Inflammatory macrophage treated with lipopolysaccharide for 1 hour (primary cell): ENCODE measurements at regions not wholly inside any gene's neighbourhood (a gene's known extent, or its start where the extent isn't known, plus 50 kb on each side); places are given as distances from the start of the nearest gene placed in this dataset.

Experiments
- DNase-seq, 2 donors: peaks; one replicate each; pipeline ENCODE4 v3.0.0-alpha.2; 2020 to 2022

DNA sequence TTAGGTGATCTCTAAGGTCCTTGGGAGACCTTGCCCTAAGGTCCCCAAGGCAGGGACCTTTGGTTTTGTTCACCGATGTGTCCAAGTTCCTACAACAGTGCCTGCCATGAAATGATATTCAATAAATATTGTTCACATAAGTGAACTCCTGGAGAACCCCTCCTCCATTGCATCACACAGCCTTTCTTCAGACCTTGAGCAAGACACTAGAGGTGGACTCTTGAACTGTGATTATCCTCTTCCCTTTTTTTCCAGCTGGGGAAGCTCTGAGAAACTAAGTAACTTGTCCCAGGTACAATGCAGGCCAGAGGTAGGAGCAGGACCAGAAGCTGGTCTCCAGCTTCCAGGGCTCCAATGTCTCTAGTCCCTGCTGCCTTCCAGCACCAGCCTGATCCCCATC lies 76.6 kb upstream of the LMO1 start:
- peak; percentile 62 to 73 for DNase-seq

DNA sequence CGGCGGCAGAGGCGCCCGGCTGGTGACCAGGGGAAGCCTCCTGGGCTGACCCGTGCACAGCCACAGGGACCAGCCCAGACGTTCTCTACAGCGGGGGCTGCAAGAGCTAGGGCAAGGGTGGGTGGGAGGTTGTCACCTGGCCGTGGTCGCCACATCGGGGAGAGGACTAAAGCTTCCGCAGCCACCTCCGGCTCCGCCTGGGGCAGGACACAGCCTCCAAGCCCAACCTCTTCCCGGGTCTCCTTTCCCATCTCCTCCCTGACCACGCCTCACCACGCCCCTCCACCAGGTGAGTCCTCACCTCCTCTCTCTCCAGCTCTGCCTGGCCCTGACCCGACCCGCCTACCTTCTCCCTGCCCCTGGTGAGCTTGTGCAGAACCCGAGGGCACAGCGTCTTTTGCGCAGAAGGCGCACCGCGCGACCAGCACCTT lies 75.9 kb upstream of the LMO1 start:
- no peak for DNase-seq

DNA sequence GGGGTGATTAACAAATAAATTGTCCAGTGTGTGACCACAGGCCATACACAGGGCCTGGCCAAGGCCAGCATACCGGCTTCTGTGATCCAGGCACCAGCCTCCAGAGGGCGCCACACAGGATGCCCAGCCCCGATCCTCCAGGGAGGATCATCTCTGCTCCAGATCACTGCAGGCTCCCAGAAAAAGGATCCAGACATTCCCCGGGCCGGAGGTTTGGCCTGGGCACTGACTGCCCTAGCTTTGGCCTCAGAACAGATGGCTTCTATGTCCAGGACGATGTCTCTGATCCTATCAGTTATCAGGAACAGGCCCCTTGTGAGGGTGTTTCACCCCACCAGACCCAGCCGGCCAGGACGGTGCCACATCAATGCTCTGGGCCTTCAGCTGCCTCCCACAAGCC lies 74.5 kb upstream of the LMO1 start:
- DNase-seq, result peak in 1 of 2 donors; percentile 72

DNA sequence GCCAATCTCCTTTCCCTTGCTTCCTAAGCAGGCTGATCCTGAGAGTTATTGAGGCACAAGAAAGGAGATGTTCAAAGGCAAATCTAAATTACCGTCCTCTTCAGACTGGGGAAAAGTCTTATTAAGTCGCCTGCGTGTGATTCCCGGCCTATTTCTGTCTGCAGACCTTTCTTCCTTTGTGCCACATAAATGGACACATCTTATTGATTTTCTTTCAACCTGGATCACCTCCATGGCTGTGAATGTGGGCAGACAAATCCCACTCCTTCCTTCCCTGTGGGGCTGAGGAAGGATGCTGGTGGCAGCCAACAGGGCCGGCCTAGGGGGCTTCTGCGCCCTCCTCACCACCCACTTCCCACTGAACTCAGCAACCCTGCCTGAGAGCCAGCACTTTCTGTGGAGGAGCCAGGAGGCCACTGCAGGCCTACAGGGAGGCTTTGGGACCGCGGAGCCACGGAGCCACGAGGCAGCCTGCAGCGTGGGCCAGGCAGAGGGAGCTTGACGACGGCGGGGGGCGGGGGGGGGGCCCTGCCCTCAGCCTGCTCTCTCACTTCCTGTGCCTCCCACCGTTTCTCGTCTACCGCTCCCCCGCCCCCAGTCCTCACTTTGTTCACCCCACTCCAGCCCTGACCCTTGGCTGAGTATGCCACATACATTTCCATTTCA lies 73.6 kb upstream of the LMO1 start:
- DNase-seq, result no peak

DNA sequence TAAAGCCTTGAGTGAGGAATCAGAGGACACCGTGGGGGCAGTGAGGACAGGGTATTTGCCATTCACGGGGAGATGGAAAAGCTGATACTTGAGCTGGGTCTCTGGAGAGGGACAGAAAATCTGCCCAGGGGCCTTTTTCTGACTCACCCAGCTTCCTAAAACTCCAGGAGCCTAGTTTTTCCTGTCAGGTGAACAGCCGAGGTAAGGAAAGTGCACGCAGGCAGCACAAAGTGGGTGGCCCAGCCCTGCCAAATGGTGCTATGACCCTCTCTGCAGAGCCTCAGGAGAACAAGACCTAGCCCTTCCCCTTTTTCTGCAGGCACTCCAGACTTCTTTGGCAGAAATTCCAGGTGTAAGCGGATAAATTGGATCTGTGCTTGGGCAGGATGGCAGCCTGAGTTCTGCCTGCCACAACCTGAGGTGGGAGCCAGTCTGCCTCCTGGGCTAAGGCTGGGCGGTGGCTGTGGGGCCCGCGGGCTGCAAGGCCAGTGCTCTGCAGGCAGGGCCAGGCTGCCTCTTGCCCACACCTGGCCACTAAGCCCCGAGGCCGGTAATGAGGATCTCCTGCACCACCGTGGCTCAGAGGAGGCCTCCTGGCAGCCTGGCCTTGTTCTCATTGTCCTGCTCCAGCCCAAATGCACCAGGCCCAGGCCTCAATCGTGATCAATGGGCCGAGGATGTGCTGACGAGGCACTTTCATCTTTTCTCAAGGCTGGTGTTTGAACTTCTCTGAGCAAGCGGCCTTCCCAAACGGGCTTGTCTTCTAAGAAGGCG lies 72.9 kb upstream of the LMO1 start:
- no peak for DNase-seq

DNA sequence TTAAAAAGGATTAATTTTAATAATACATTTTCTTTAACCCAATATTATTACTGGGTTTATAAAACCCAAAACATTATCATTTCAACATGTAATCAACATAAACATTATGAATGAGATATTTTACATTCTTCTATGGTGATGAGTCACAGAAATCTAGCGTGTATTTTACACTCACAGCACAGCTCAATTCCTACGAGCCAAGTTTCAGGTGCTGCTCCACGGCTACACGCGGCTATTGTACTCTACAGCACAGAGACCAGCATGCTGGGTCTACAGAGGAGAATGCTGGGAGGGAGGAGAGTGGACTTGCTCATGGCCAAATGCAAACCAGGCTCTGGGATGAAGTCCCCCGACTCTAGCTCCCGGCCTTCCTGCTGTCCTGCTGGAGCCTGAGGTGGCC lies 72.0 kb upstream of the LMO1 start:
- no peak for DNase-seq

DNA sequence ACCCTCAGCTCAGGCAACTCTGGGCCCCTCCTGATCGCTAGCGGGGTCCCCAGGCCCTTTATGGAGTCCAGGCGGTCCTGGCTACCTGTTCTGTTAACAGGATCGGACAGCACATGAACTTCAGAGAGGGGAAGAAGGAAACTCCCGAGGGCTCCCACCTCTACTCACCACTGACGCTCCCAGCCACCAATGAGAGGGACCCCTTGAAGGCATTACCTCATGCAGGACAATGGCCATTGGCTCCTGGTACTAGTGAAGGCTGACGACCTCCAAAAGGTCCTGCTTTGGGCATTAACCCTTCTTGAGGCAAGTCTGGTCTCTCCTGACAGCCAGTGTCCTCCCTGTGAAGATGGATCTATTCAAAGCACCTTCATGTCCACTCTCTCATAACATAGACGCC lies 71.5 kb upstream of the LMO1 start:
- no peak for DNase-seq

DNA sequence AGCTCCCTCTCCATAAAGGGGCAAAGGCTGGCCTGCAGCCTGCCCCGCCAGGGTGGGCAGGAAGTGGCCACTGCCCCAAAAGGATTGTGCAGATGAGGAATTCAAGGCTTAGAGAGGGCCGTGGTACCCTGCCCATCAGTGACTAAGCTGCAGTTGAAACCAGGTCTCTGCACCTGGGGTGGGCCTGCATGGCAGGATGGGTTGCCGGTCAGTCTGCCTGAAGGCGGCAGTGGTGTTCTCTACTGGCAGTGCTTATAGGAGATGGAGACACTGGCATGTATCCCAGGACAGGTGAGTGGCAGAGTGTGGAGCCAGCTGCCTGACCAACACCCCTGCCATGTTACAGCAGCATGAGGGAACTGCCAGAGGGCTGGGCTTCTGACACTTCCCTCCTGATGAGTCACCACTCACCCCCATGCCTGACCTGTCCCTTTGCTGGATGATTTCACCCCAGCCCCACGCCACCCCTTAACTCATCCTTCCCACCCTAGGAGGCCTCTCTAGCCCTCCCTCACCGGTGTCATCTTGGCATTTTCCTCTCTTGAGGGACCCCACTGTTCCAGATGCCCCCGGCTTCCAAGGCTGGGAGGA lies 70.2 kb upstream of the LMO1 start:
- peak; percentile 63 to 84 for DNase-seq

DNA sequence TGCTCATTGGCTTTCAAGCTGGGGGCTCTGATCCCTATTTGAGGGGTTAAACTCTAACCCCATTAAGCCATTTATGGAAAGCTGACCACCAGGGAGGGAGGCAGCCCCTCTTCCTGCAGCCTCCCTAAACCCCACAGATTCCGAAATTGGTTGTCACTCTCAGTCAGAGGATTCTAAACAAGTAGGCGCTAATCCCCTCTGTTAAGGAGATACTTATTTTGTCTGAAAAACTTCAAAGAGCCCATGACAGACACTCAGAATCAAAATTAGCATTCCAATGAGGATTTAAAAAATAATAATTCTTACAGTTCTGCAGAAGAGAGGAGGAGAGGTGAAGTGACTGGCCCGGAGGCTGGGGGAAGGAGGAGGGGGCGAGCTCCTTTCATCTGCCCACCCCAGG lies 69.7 kb upstream of the LMO1 start:
- no peak for DNase-seq

DNA sequence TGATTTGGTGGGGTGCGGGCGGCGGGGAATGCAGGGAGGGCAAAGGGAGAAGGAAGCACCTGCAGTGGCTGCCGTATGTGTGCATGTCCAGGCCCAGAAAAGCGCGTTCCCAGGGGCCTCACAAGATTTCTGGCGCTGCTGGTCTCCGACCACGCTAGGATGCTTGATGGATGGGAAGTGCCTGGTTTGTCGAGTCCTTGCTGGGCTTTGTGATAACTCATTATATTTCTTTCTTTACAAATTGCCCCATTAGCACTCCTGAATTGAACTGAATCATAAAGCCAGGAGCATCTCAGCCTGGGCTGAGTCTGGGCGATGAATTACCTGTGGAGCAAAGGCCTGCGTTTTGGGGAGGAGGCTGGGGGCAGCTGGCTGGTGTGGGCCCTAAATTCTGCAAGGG lies 69.2 kb upstream of the LMO1 start:
- no peak for DNase-seq

DNA sequence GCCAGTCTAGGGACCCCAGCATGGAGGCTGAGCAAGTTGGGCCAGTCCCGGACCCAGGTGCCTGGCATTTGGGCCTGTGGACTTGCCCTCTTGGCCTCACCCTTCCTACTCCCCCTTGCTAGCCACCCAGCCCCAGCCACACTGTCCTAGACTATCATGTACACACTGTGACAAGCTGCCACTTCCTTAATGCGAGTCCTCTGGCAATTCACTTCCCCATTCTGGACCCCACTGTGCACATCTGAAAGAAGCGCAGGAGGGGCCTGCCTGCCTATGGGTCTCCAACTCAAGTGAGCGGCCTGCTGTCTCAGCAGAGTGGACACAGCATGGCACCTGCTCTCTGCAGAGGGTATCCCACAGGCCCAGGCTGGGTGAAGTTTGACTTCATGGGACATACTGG lies 68.5 kb upstream of the LMO1 start:
- DNase-seq, result peak; percentile 62 to 66

DNA sequence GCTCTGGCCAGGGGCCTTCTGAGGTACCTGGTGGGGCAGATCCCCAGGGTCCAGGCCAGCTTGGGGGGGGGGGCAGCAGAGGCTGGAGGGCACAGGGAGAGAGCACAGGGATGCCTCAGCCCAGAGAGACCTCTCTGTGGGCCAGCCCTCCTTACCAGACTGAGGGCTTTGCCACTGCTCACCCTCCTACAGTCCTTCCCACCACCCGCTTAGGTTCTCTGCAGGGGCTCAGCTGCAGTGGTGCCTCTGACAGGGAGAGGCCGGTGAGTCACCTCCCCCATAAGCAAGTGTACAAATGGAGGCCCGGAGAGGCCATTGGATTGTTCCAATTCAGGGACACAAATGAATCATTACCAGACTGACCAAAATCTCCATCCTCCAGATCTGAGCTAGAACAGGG lies 68.1 kb upstream of the LMO1 start:
- DNase-seq, result peak; percentile 18 to 29

DNA sequence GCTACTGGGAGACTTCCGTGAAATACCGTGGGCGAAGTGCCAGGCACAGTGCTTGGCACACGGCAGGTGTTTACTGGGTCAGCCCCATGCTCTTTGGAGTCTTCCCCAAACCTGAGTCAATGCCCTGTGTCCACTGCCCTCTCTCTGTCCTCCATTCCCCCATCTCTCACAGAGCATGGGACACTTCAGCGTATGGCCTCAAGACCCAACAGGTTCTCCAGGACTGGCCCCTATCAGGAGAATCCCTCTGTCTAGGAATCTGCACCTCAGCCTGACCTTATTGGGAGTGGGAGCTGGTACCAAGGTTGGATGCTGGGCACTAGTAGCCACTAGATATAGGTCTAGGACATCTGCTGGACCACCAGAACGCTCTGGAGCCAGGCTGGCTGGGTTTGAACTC lies 67.2 kb upstream of the LMO1 start:
- no peak for DNase-seq

DNA sequence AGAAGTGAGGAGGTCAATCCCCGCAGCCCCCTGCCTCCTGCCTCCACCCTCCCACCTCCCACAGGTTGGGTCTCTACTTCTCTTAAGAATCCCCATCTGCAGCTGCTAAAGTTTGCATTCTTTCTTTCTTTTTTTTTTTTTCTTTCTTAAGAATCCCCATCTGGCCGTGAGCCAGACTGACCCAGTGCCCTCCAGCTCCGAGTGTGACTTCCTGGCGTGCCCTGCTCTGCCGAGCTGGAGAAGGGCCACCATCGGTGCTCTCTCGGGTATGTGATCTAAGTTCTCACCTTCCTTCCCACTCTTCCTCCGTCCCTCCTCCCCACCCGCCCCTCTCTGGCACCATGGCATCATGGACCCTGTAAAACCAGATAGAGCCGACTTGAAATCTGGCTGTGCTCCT lies 66.7 kb upstream of the LMO1 start:
- DNase-seq, result no peak

DNA sequence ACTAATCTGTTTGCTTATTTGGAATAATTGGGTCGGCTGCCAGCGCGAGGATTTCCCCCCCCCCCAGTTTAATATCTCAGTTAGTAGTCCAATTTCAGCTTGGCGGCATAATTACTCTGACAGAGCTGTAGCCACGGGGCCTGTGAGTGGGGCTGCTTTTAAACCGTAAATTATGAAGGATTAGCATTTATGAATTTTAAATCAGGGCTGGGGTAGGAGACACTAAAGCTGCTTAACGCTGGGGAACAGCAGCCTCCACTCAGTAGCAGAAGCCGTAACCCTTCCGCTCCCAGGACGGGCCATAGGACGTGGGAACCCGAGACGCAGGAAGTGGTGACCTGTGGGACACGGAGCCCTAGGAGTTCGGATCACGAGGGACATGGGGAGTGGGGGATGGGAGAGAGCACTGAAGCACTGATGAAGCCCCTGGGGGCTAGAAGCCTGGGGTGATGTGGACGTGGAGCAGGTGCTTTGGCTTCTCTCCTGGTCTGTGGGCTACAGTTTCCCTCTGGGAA lies 66.2 kb upstream of the LMO1 start:
- DNase-seq, result no peak

DNA sequence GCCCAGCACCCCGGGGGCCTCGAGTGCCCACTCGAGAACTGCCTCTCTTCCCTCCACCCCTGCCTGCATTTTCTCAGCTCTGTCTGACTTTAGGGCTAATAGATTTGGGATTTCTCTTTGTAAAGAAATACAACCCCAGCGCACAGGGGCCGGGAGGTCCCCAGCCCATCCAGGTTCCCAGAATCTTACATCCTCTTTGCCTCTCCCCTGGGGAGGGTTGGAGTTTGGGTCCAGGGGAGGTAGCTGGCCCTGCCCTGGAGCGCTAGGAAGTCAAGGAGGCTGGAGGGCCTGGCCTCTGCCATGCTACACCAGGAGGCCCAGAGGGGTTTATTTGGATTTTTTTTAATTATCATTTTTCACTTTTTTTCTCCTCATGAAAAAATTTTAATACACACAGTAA lies 65.7 kb upstream of the LMO1 start:
- DNase-seq, result no peak

DNA sequence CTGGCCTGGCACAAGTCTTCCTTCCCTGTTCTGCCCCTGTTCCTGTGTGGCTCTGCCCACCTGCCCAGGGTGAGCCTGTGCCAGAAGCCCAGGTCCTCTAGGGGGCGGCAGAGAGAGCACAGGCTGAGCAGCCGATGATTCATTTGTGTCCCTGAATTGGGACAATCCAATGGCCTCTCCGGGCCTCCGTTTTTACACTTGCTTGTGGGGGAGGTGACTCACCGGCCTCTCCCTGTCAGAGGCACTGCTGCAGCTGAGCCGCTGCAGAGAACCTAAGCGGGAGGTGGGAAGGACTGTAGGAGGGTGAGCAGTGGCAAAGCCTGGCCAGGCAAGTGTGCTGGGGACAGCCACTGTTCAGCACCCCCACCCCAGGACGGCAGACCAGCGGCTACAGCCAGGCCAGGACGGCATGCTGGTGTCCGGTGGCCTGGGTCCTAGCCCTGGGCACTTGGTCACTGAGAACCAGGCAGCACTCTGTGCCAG lies 65.2 kb upstream of the LMO1 start:
- peak; percentile 96 to 97 for DNase-seq

DNA sequence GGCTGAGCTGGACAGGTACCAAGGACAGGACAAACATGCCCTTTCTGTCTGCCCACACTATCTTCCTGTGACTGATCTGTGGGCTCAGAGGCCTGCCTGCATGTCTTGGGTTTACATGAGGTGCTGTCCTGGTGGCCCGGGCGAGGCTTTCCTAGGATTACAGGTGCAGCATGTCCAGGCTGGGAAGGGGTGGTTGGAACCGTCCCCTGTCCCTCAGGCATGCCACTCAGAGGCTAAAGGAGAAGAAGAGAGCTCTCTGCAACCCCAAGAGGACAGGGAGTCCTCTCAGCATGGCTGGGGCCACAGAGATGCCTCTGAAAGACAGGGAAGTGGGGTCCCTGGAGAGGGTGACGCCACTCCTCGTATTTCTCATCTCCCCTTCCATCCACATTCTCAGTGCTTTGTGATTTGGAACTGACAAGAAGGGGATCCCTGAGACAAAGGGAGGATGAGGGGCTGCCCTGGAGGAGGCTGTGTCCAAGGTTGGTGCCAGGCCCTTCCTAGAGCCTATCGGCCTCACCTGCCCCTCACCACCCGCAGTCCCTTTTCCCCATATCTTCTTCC lies 64.6 kb upstream of the LMO1 start:
- DNase-seq, result no peak

DNA sequence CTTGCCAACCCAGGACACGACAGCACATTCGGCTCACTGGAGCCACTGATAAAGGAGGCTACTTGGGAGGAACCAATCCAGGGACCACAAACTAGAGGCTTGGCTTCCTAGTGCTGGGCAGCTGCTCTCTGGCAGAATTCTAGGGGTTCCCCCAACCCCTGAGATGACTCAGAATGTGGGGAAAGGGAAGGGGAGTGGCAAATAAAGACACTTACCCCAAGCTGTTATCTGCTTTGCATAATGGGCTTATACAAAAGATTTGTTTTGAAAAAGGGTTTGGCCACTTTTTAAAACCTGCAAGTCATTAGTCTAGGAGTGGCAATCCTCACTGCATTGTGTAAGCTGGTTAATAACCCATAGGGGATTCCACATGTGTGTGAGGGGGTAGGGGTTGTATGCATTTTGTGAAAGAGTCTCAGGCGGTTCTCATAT lies 64.1 kb upstream of the LMO1 start:
- DNase-seq, result peak; percentile 91 to 98

DNA sequence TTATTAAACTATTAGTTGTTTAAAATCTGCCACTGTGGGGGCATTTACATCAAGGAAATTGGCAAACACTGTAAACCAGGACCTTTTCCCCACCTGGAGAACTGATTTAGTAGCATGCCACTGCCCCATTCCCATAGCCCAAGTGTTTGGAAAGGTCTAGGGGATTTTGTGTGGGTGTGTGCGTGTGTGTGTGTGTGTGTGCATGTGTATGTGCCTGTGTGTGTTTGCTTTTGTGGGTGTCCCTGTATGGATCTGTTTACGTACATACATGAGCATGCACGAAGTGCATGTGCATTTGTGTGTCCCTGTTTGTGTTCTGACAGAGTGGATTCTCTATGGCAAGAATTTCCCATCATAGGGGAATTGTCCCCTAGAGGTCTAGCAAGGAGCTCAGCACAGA lies 62.7 kb upstream of the LMO1 start:
- no peak for DNase-seq

DNA sequence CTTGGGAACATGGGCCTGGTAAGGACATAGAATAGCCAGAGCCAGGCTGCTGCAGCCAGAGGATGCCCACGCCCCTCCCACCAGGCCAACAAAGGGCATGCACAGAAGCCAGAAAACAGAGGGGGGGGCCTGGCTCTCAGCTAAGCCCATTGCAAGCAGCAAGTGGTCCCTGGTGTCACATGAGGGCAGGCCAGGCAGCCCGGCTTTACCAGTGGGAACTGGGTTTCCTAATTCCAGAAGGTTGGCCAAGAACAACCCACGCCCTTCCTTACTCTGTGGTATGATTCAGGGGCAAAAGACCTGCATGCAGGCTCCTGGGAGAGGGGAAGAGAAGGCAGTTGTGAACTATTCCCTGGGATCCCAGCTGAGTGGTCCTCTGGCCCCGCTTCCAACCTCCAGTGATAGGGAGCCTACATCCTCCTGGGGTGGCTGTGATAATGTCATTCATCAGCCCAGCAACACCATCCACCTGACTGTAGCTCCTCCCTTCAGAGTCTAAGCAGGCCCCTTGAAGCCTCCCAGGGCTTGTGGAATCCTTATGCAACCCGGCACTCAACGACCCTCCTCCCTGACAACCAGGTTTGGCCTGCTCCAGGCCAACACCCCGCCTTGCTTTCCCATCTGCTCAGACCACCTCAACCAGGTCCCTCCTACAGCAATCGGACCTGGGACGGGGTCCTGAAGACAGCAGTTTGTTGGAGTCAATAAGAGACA lies 62.1 kb upstream of the LMO1 start:
- DNase-seq, result peak in 1 of 2 donors; percentile 46

DNA sequence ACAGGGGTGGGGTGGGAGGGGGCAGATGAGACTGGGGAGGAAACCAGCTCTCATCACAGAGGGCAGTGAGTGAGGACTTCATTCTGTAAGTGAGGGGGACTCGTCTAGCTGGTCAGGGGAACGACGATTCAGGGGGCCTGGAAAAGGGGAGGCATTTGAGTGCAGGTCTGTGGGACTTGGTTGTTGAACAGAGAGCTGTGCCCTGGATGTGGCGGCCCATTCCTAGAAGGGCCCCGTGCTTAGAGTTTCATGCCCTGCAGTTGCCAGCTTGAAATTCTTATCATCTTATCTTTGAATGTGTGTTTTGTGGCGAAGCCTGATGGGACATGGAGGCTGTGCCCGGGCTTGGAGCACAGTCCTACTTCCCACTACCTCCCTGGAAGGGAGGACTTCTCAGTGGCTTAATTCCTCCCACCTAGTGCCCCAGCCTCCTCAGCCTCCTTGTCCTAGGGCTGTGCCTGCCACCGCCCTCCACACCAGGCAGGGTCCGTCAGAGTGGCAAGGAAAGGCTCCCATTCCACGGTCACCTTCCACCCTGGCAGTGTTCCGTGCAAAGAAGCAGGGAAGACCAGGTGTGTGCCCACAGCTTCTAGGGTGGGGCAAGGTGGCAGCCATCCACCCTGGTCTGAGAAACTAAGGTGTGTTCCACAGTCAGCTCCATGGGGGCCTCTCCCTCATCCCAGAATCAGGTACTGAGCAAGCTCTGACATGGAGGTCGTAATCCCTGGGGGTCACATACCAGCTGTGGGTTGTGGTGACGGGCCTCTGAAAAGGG lies 59.7 kb upstream of the LMO1 start:
- no peak for DNase-seq
